GM12892 (cell line): ENCODE measurements at regions not wholly inside any gene's neighbourhood (a gene's known extent, or its start where the extent isn't known, plus 50 kb on each side); places are given as distances from the start of the nearest gene placed in this dataset.

Experiments used
- DNase-seq: peaks from one replicate; pipeline ENCODE4 v3.0.0; 2011; ENCODE audit not compliant: insufficient read length
- FAIRE-seq: peaks from 2 replicates; lab custom pipeline; 2011; peaks lifted over from hg19 to GRCh38; lab: Jason Lieb, UNC
- POLR2A ChIP-seq: IDR thresholded peaks from 2 replicates; pipeline ENCODE4 v1.6.1; 2011; ENCODE audit warnings: low read depth, low read length, control low read depth
- POLR2AphosphoS5 ChIP-seq: IDR thresholded peaks from 2 replicates; pipeline ENCODE4 v1.6.1; 2011; ENCODE audit warnings: low read depth, low read length, control low read depth
- TAF1 ChIP-seq: IDR thresholded peaks from 2 replicates; pipeline ENCODE4 v1.6.1; 2011; ENCODE audit warnings: low read depth, mild to moderate bottlenecking, control low read depth, low read length, borderline replicate concordance

DNA sequence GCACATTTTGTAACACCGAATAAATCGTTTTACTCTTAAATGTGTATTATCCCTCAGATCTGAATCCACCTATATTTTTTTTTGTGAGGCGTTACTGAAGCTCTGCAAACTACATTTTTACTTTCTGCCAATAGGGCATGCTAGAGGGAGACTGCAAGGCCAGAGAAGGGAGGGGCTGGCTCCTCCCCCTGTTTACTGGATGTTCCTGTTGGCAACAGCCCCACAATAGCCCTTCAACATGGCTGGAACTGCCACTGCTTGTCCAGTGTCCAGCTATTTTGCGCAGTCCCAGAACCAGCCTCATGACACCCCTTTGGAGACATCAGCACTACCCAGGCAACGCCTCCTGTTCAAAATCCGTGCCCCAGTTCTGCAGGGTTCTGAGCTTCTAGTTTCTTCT is 85.4 kb upstream of the MIER3 start:
- DNase-seq (no peak), FAIRE-seq (no peak)
- TF ChIP-seq POLR2A (no peak), POLR2AphosphoS5 (no peak), TAF1 (no peak)

DNA sequence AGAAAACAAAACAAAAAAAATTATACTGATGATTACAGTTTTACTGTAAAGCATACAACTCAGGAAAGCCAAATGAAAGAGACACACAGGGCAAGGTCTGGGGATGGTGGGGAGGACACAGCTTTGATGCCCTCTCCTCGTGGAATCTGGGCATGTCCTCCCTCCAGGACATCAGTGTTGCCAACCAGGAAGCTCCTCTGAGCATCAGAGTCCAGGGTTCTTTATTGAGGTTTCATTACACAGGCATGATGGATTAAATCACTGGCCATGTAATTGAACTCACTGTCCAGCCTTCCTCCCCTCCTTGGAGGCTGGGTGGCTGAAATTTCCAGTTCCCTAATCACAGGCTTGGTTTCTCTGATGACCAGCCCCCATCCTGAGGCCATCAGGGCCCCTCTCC is 89.6 kb upstream of the MIER3 start:
- TF ChIP-seq POLR2AphosphoS5 (no peak), TAF1 (no peak), POLR2A (no peak)
- FAIRE-seq (no peak), DNase-seq (no peak)

DNA sequence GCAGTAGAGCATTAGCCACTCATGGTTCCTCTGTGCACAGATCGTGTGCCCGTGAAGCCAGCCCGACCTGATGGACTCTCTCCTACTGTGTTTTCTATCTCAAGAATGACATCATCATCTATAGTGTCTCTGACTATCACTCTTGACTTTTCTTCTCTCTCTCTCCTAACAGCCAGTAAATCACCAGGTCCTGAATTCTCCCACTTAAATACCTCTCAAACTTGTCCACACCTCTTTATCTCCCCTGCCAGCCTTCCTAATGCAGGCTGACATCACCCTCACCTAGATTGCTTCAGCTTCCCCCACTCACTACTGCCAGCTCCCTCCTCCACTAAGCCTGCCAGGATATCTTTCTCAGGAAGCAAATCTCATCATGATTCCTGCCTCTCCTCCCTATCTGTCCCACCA is 90.6 kb upstream of the MIER3 start:
- FAIRE-seq (no peak), DNase-seq (no peak)
- TF ChIP-seq POLR2A (no peak), TAF1 (no peak), POLR2AphosphoS5 (no peak)

DNA sequence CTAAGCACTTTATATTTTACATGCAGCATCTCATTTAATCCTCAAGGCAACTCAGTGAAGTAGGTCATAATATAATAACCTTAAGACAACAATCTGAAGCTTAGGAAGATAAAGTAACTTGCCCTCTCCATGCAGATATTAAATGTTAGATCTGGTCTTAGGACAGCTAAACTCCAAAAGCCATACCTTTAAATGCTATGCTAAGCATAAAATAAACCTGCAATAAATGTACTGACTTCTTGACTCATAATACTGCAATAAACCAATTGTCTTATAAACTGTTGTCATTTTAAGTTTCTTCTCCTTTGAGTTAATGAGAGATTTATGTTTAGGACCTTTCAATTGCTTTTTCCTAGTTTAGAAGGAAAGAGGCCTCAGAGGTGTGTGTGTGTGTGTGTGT is 102.2 kb upstream of the MIER3 start:
- no peak for FAIRE-seq
- no peak for TF ChIP-seq TAF1
- TF ChIP-seq POLR2AphosphoS5, result no peak
- TF ChIP-seq POLR2A, result no peak
- DNase-seq, result no peak

DNA sequence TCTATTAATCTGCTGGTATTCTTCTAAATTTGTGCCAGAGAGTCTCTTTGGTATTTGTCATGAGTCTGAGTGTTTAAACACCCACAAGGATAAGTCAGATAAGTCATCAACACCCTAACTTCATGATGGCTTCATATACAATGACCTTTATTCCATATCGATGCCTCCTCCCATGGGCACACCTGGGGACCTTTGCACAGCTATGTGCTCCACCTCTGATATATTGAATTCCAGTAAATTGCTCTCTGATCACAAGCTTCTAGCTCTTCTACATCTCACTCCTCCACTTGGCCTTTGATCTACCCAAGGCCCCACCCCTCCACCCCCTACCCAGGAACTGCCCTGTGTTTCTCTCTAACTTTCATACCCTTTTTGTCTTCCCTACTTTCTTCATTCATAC is 102.7 kb upstream of the MIER3 start:
- no peak for TF ChIP-seq TAF1
- TF ChIP-seq POLR2AphosphoS5, result no peak
- TF ChIP-seq POLR2A, result no peak
- FAIRE-seq (no peak), DNase-seq (no peak)

DNA sequence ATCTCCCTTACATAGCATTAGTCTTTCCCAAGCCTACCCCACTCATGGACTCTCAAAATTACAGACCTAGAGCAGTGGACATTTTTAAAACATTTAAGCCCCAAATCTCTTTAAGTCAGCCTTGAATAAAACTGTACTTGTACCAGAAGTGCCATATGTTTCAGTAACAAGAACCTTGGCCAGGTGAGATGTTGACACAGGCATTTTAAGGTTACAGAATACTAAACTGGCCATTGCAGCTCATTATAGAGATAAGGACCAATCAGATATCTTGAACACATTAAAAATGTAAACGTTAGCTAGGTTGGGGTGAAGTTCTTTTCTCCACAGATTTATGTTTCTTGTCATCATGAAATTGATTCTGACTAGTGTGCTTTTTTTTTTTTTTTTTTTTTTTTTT is 103.8 kb upstream of the MIER3 start:
- TF ChIP-seq POLR2AphosphoS5 (no peak), TAF1 (no peak), POLR2A (no peak)
- no peak for DNase-seq
- no peak for FAIRE-seq

DNA sequence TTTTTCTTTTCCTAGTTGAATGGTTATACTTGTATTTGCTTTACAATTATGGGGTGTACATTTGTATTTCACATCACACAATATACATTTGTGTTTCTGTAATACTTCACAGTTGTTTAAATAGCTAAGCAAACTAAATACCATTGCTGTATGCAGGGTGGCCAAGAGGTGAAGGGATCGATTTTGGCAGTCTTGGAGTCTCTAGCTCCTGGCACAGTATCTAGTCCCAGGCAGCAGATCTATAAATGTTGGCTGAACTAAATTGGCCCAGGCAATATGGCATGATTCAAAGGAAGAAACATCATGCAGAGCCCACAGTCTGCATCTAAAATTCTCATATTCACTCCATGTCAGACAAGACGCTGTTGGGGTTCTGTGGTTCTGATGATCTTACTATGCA is 110.1 kb upstream of the GPBP1 start:
- no peak for DNase-seq
- TF ChIP-seq TAF1 (no peak), POLR2AphosphoS5 (no peak), POLR2A (no peak)
- FAIRE-seq, result no peak

DNA sequence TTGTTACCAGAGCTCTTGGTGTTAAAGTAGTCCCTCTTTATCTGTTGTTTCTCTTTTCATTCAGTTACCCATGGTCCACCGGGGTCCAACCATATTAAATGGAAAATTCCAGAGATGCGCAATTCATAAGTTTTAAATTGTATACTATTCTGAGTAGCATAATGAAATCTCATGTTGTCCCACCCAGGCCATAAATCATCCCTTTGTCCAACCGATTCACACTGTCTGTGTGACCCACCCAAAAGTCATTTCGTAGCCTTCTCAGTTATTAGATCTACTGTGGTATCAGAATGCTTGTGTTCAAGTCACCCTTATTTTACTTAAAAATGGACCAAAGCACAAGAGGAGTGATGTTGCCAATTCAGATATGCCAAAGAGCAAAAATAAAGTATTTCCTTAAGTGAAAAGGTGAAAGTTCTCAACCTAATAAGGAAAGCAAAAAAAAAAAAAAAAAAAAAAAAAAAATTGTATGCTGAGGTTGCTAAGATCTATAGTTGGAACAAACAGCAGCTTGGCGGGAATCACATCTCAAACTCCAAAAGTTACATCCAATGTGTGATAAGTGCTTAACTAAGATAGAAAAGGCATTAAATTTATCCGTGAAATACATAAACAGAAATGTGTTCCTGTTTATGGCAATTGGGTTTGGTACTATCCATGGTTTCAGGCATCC is 106.8 kb upstream of the GPBP1 start:
- TF ChIP-seq POLR2A (no peak), TAF1 (no peak), POLR2AphosphoS5 (no peak)
- FAIRE-seq, result no peak
- DNase-seq, result no peak

DNA sequence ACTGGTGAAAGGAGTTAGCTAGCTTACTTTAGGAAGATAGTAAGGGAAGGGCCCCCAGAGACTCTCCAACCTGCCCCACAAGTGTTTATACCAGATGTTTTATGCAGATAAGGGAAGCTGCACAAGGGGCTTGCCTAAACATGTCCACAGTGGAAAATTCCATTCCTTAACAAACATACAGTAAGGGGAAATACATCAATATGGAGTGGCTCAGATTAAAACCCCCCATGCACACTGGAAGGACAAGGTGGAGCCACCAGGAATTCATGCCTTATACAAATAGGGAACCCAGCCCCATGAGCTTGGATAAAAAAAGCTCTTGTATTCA is 106.3 kb upstream of the GPBP1 start:
- DNase-seq, result no peak
- no peak for FAIRE-seq
- TF ChIP-seq POLR2A (no peak), POLR2AphosphoS5 (no peak), TAF1 (no peak)

DNA sequence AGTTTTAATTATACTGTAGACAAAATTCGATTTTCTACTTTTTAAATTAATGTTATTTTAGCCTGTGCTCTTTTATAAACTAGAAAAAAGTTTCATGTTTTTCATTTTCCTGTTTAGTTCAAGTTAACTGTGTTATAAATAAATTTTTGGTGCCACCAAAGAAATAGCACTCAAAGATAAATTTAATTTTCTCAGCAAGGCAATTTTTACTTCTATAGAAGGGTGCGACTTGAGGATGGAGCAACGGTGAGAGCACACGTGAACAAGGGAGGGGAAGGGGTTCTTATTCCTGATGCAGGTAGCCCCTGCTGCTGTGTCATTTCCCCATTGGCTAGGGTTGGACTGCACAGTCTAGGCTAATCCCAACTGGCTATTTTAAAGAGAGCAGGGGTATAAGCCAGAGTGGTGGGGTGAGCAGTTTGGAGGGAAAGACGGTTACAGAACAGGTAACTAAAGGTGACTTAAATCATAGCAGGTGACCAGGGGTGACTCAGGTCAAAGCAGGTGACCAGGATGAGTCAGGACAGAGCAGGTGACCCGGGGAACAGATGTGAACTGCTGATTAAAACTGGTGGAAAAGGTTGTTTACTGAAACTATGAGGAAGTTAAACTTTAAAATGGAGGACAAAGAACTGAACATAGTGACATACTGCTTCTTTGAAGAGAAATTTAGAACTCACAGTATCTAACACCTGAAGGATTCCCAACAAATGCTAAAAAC is 104.6 kb upstream of the GPBP1 start:
- TF ChIP-seq POLR2A (no peak), POLR2AphosphoS5 (no peak), TAF1 (no peak)
- no peak for FAIRE-seq
- no peak for DNase-seq

DNA sequence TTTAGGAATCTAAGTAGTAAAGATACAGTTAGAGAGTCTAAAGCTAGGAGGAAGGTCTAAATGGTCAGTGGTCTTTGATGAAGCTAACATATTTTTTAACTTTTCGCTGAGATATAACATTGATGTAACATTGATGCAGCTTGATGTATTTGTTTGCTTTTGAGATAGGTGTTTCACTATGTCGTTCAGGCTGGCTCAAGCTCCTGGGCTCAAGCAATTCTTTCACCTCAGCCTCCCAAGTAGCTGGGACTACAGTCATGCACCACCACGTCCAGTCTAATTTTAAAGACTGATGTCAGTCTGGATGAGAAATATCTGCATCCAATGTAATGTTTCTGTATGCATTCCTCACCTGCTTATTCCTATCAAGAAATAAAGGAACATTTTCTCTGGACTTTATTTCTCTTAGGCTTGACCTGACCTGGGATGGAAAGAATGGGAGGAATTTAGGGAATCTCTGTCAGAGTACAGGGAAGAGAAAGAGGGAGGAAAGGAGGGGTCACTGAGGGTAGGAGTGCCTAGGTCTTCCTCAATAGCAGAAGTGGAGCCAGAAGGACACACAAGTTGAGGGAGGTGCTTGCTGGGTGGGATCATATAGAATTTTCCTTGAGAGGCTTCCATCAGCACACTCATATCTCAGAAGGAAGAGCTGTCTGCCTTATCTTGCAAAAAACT is 101.5 kb upstream of the GPBP1 start:
- DNase-seq, result no peak
- no peak for FAIRE-seq
- TF ChIP-seq POLR2AphosphoS5 (no peak), TAF1 (no peak), POLR2A (no peak)

DNA sequence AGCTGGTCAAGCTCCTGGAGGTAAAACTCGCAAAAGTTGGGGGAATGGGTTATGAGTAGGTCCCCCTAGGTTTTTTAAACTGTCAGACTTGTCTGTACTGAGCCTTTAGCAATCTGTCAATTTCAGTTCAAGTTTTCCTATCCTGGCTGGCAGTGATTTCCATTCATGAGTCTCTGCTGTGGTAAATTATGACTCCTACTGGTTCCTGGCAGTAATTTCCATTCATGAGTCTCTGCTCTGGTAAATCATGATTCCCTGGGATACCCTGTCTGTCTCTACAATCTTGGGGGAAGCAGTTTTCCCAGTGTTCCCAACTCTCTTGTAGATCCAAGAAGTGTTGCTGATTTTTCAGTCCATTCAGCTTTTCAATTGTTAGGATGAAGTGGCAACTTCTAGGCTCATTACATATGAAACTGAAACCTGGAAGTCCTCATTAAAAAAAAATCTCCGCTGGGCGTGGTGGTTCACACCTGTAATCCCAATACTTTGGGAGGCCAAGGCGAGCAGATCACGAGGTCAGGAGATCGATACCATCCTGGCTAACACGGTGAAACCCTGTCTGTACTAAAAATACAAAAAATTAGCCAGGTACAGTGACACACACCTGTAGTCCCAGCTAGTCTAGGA is 91.3 kb upstream of the GPBP1 start:
- no peak for TF ChIP-seq POLR2AphosphoS5
- TF ChIP-seq POLR2A, result no peak
- no peak for TF ChIP-seq TAF1
- FAIRE-seq (no peak), DNase-seq (no peak)
